Glutamatergic neuron (in vitro differentiated cells): ENCODE measurements at regions not wholly inside any gene's neighbourhood (a gene's known extent, or its start where the extent isn't known, plus 50 kb on each side); places are given as distances from the start of the nearest gene placed in this dataset.

Source experiments
- DNase-seq: peaks from one replicate; pipeline ENCODE4 v3.0.0; 2022
- H3K27ac Mint-ChIP-seq: one replicate; pipeline ENCODE4 v1.8.0; 2020; ENCODE audit warnings: mild to moderate bottlenecking, mixed read lengths, inconsistent platforms; ENCODE audit not compliant: unreplicated experiment
- H3K27me3 Mint-ChIP-seq: one replicate; pipeline ENCODE4 v1.8.0; 2020; ENCODE audit warnings: mild to moderate bottlenecking, moderate library complexity, mixed read lengths, inconsistent platforms; ENCODE audit not compliant: unreplicated experiment
- H3K36me3 Mint-ChIP-seq: one replicate; pipeline ENCODE4 v1.8.0; 2020; ENCODE audit warnings: mild to moderate bottlenecking, mixed read lengths, inconsistent platforms; ENCODE audit not compliant: unreplicated experiment
- H3K4me1 Mint-ChIP-seq: one replicate; pipeline ENCODE4 v1.8.0; 2020; ENCODE audit warnings: mild to moderate bottlenecking, low read depth, mixed read lengths, inconsistent platforms; ENCODE audit not compliant: unreplicated experiment
- H3K4me3 Mint-ChIP-seq: one replicate; pipeline ENCODE4 v1.8.0; 2020; ENCODE audit warnings: mild to moderate bottlenecking, mixed read lengths, inconsistent platforms; ENCODE audit not compliant: unreplicated experiment
- H3K9me3 Mint-ChIP-seq: one replicate; pipeline ENCODE4 v1.8.0; 2020; ENCODE audit warnings: mild to moderate bottlenecking, moderate library complexity, mixed read lengths, inconsistent platforms; ENCODE audit not compliant: unreplicated experiment
- TF ChIP-seq, protein P1 (sequence below): fragments of 200-600 bp; sonication (generic); IDR thresholded peaks from one replicate; pipeline ENCODE4 v1.5.0; 2021; ENCODE audit not compliant: partially characterized antibody, unreplicated experiment

DNA sequence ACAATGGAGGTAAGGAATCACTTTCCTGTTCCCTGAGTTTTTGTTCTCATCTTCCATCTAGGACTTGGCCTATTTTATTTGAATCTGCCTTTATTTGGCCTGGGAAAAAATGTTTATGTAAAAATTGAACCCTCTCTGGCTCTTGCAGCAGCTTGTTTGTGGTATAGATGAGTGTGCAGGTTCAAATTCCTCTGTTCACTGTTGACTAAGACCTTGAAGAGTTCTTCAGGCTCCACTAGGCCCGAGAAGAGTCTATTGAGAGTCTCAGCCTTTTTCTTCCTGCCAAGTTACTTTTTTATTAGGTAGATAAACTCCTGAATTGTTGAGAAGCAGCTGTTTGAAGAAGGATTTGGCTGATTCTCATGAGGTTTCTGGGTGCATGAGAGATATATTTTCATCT is 248.8 kb upstream of the ADGRL2 start:
- no peak for DNase-seq
- TF ChIP-seq, protein P1, sequence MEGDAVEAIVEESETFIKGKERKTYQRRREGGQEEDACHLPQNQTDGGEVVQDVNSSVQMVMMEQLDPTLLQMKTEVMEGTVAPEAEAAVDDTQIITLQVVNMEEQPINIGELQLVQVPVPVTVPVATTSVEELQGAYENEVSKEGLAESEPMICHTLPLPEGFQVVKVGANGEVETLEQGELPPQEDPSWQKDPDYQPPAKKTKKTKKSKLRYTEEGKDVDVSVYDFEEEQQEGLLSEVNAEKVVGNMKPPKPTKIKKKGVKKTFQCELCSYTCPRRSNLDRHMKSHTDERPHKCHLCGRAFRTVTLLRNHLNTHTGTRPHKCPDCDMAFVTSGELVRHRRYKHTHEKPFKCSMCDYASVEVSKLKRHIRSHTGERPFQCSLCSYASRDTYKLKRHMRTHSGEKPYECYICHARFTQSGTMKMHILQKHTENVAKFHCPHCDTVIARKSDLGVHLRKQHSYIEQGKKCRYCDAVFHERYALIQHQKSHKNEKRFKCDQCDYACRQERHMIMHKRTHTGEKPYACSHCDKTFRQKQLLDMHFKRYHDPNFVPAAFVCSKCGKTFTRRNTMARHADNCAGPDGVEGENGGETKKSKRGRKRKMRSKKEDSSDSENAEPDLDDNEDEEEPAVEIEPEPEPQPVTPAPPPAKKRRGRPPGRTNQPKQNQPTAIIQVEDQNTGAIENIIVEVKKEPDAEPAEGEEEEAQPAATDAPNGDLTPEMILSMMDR, result no peak
- Mint-ChIP-seq H3K36me3 (no peaks in the 10 kb centered on the region), H3K4me1 (peaks cover 12% of the 10 kb centered on the region), H3K9me3 (no peaks in the 10 kb centered on the region), H3K27ac (no peak overlapping the region), H3K27me3 (no peaks in the 10 kb centered on the region), H3K4me3 (no peak overlapping the region)

DNA sequence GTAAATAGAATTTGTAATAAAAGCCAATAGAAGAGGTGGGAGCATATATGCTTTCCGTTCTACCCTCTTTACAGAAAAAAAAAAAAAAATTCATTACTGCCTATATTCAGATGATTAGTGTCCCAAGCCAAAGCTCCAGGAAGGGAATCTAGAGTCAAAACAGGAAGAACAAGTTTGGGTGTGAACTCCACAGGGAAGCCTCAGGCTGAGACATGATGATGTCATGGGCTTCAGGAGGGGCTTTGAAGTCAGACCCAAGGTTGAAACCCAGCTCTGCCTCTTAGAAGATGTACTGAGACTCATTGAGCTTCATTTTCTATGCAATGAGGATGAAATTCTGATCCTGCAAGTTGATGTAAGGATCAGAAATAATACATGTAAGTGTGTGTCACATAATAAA is 250.0 kb upstream of the ADGRL2 start:
- Mint-ChIP-seq H3K4me3 (no peak overlapping the region), H3K27ac (no peak overlapping the region), H3K4me1 (peaks cover 12% of the 10 kb centered on the region), H3K36me3 (no peaks in the 10 kb centered on the region), H3K27me3 (no peaks in the 10 kb centered on the region), H3K9me3 (no peaks in the 10 kb centered on the region)
- TF ChIP-seq, protein P1, result no peak
- DNase-seq, result no peak

DNA sequence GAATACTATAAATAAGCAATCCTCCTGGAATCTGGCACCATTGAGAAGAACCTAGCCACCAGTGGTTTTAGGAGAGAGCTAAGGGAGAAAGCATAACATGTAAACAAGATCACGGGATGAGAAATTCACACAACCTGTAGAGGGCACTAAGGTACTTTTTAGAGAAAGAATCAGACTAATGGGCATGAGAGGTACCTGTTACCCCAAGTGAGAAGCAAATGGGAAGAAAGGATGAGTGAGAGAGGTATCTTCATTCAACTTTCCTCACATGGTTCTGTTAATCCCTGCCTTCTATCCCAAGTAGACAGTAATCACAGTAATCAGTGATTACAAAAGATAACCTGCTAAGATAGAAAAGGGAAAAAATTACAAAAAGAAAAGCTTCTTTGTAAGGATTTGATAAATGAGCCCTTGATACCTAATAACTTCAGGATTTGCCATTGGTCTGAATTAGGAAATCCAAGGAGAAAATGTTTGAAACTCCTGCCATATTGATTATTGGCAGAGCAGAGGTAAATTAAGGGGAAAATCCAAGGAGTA is 251.1 kb upstream of the ADGRL2 start:
- Mint-ChIP-seq H3K9me3 (no peaks in the 10 kb centered on the region), H3K4me1 (peaks cover 12% of the 10 kb centered on the region), H3K27me3 (no peaks in the 10 kb centered on the region), H3K27ac (no peak overlapping the region), H3K4me3 (no peak overlapping the region), H3K36me3 (no peaks in the 10 kb centered on the region)
- TF ChIP-seq, protein P1, result no peak
- no peak for DNase-seq

DNA sequence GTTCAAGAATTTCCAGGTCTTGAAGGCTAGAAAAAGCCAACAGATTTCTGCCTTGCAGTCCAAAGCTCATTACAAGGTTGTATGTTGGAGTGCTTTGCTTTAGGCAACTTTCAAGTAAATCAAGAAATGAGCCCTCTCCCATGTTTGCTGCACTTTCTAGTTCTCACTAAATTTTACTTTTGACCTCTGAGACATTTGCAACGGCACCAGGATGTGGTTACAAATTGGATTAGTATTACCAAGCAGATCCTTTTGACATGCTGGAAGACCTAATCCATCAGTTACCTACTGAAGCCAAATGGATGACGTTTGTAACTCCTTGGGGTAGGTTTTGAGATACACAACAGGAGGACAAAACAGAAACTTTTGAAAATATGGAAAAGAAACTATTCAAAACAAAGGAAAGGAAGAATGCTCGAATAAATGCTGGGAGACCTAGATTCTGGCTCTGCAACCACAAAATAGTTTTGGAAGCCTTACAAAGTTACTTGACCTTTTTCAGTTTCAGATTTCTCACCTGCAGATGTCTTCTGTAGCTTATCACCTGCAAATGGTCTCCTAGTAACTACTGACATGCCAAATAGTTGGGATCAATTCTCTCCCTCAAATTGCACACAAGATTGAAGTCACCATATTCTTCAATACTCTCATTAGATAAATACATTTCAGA is 251.7 kb upstream of the ADGRL2 start:
- Mint-ChIP-seq H3K4me1 (peaks cover 12% of the 10 kb centered on the region), H3K4me3 (no peak overlapping the region), H3K36me3 (no peaks in the 10 kb centered on the region), H3K27me3 (no peaks in the 10 kb centered on the region), H3K27ac (no peak overlapping the region), H3K9me3 (no peaks in the 10 kb centered on the region)
- TF ChIP-seq, protein P1, result no peak
- DNase-seq, result no peak

DNA sequence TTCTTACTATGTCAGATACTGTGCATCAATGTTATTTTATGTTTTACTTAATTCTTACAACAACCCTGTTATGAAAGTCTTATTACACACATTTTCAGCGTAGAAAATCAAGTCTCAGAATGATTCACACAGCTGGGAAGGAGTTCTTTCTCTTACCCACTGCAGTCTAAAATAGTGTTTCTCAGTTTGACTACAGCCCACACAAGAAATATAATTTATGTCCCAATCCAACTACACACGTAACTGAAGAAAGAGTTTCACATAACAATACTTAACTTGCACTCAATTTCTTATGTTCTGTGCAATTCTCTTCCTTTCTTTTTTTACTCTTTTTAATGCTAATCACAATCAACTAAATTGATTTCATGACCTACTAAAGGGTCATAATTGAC is 252.8 kb upstream of the ADGRL2 start:
- H3K36me3 Mint-ChIP-seq, result no peaks in the 10 kb centered on the region
- DNase-seq, result no peak
- H3K9me3 Mint-ChIP-seq, result no peaks in the 10 kb centered on the region
- no peak overlapping the region for H3K27ac Mint-ChIP-seq
- H3K4me3 Mint-ChIP-seq, result no peak overlapping the region
- peaks cover 12% of the 10 kb centered on the region for H3K4me1 Mint-ChIP-seq
- TF ChIP-seq, protein P1, result no peak
- H3K27me3 Mint-ChIP-seq, result no peaks in the 10 kb centered on the region
